Gastrocnemius medialis (tissue), 4 donors: ENCODE measurements at regions not wholly inside any gene's neighbourhood (a gene's known extent, or its start where the extent isn't known, plus 50 kb on each side); places are given as distances from the start of the nearest gene placed in this dataset.

Source experiments
- POLR2A ChIP-seq, 2 donors: fragments of 450-650 bp; IDR thresholded peaks; one replicate each; pipeline ENCODE4 v1.6.1; 2017; ENCODE audit warnings: antibody characterized with exemption in 2 of 2, mild to moderate bottlenecking in 2 of 2, moderate library complexity in 2 of 2
- TF ChIP-seq, protein P1 (sequence below), 5 experiments: fragments of 450-650 bp in 3 of 5; fragments of 200-600 bp in 2 of 5; sonication (generic) in 2 of 5; IDR thresholded peaks in 4 of 5; conservative IDR thresholded peaks in 1 of 5; 1 replicate in 4 of 5; 2 replicates in 1 of 5; pipeline ENCODE4 v1.5.1; 2016 to 2019; ENCODE audit warnings: antibody characterized with exemption in 5 of 5, mild to moderate bottlenecking in 3 of 5, moderate library complexity in 3 of 5

DNA sequence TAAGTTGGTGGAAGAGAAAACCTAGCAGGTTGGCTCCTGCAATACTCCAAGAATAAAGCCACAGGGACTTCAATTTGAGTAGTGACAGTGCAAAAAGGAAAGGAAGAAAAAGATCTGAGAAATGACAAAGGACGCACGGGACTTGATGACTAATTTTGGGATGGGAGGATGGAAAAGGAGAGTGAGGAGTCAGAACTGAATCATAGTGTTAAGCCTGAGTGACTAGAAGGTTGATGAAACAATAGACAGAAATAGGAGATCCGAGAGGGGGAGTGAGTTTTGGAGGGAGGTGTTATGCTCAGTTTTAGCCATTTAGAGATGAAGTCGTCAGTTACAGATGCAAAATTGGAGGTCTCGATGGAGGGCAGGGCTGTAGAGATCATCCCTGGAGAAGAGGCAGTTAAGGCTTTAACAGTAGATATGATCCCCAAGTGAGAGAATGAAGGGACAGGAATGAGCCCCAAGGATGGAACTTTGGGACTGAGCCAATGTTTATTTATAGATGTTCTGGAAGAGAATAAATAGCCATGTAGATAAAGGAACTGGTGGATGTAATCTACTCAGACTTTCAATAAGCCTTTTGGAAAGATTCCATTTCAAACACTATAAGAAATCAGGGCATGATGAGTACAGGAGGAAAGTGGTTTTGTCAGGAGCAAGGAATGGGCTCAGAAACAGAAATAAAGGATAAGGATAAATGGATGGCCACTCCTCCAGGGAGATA, 108.9 kb upstream of the NCAM1 start:
- TF ChIP-seq, protein P1, sequence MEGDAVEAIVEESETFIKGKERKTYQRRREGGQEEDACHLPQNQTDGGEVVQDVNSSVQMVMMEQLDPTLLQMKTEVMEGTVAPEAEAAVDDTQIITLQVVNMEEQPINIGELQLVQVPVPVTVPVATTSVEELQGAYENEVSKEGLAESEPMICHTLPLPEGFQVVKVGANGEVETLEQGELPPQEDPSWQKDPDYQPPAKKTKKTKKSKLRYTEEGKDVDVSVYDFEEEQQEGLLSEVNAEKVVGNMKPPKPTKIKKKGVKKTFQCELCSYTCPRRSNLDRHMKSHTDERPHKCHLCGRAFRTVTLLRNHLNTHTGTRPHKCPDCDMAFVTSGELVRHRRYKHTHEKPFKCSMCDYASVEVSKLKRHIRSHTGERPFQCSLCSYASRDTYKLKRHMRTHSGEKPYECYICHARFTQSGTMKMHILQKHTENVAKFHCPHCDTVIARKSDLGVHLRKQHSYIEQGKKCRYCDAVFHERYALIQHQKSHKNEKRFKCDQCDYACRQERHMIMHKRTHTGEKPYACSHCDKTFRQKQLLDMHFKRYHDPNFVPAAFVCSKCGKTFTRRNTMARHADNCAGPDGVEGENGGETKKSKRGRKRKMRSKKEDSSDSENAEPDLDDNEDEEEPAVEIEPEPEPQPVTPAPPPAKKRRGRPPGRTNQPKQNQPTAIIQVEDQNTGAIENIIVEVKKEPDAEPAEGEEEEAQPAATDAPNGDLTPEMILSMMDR (IDR thresholded peaks at IDR 0.05 in 4 of 5, conservative IDR thresholded peaks at IDR 0.05 in 1 of 5): no peak
- TF ChIP-seq POLR2A (IDR thresholded peaks at IDR 0.05): no peak
